ENCODE measurements at regions not wholly inside any gene's neighbourhood (a gene's known extent, or its start where the extent isn't known, plus 50 kb on each side); places are given as distances from the start of the nearest gene placed in this dataset.

DNA sequence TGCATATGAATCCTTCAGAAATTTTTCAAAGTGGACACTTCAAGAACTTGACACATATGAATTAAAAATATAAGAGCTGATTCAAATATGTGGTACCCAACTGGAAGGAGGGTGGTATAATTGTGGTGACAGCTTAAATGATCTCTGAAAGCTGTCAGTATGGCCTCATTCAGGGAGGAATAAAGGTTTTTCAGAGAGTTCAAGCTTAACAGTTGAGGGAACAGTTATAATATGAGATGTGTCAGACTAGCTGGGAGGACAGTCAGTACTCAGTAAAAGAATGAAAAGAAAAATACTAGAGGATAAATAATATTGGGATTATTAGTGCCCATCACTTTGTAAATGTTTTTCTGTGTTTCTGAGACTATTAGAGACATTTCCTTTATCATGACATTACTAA is 277.5 kb downstream of the RASSF9 start:
- no peak for FAIRE-seq
- intact Hi-C loops (cut with micrococcal nuclease): no loop called here
- POLR2A ChIA-PET: no interaction called here

DNA sequence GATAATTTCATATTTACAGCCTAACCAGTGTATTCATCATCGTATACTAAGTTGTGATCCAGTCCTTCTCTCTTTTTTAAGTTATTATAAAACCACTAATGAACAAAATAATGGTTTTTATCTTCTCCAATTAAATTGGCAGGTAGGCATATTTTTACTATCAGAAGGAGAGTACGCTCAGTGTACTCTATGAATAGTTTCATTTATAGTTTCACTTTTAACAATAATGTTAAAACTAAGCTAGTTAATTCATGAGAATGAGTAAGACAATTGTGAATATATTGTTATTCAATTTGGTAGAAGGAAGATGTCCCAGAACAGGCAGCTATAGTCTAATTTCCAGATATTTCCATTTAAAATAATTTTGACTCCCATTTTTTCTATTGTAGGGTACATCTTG is 277.1 kb downstream of the RASSF9 start:
- Histone ChIP-seq H3K4me2 (ENCODE audit: insufficient read depth, low read length) (no peak overlapping the region), H3K36me3 (ENCODE audit: control insufficient read depth in 2 of 2, extremely low read depth in 1 of 2, insufficient read depth in 2 of 2, low read length in 2 of 2) (no peaks in the 10 kb centered on the region), H4K20me1 (replicated peaks; ENCODE audit: control insufficient read depth, extremely low read depth, insufficient read depth, low read length) (no peaks in the 10 kb centered on the region), H2AFZ (ENCODE audit: low read depth, low read length) (no peak overlapping the region), H3K4me1 (ENCODE audit: control insufficient read depth, extremely low read depth, insufficient read depth, low read length) (no peaks in the 10 kb centered on the region), H3K9me1 (replicated peaks; ENCODE audit: control insufficient read depth, extremely low read depth, insufficient read depth, low read length) (no peaks in the 10 kb centered on the region), H3K9ac (replicated peaks; ENCODE audit: extremely low read depth, insufficient read depth, low read length) (no peak overlapping the region), H3K9me3 (replicated peaks; ENCODE audit: control insufficient read depth, insufficient read depth, low read length) (no peaks in the 10 kb centered on the region), H3K79me2 (ENCODE audit: control insufficient read depth, insufficient read depth, low read length) (no peaks in the 10 kb centered on the region), H3K27ac (ENCODE audit: insufficient read depth, low read depth, low read length) (no peak overlapping the region), H3K27me3 (ENCODE audit: control insufficient read depth in 2 of 2, insufficient read depth in 2 of 2, low read length in 2 of 2) (no peaks in the 10 kb centered on the region), H3K4me3 (replicated peaks in 1 of 3; ENCODE audit: insufficient read depth in 1 of 3, low read depth in 1 of 3, low read length in 3 of 3) (no peak overlapping the region)
- POLR2A ChIA-PET: no interaction called here
- DNase-seq (ENCODE audit: low read depth, low spot score): no peak
- no TSS peak for BruUV-seq (replicated peaks)
- CTCF ChIA-PET: interaction anchor here (0.6 to 2.8 kb wide), 13 partner anchors 10 to 392 kb away, joined by 3 to 12 read pairs (median 4); no protein-coding TSS in a partner anchor
- TF ChIP-seq FOS (IDR thresholded peaks at IDR 0.05; ENCODE audit: borderline replicate concordance, insufficient read depth, low read length) (no peak), MAX (IDR thresholded peaks at IDR 0.05; ENCODE audit: insufficient read depth, insufficient read length) (no peak), JUN (IDR thresholded peaks at IDR 0.05; ENCODE audit: borderline replicate concordance, insufficient read depth, insufficient read length, low read depth) (no peak), GATA2 (IDR thresholded peaks at IDR 0.05; ENCODE audit: insufficient read depth, insufficient read length, low read depth, low read length) (no peak), POLR2A (IDR thresholded peaks at IDR 0.05; ENCODE audit: low read depth, low read length) (no peak), MYC (IDR thresholded peaks at IDR 0.05; ENCODE audit: low read depth, low read length) (no peak), POLR2AphosphoS5 (IDR thresholded peaks at IDR 0.05; ENCODE audit: insufficient read depth, low read depth, low read length) (no peak), EZH2 (IDR thresholded peaks at IDR 0.05; ENCODE audit: borderline replicate concordance, low read depth, low read length, severe bottlenecking) (no peak)
- TF ChIP-seq, protein P1, sequence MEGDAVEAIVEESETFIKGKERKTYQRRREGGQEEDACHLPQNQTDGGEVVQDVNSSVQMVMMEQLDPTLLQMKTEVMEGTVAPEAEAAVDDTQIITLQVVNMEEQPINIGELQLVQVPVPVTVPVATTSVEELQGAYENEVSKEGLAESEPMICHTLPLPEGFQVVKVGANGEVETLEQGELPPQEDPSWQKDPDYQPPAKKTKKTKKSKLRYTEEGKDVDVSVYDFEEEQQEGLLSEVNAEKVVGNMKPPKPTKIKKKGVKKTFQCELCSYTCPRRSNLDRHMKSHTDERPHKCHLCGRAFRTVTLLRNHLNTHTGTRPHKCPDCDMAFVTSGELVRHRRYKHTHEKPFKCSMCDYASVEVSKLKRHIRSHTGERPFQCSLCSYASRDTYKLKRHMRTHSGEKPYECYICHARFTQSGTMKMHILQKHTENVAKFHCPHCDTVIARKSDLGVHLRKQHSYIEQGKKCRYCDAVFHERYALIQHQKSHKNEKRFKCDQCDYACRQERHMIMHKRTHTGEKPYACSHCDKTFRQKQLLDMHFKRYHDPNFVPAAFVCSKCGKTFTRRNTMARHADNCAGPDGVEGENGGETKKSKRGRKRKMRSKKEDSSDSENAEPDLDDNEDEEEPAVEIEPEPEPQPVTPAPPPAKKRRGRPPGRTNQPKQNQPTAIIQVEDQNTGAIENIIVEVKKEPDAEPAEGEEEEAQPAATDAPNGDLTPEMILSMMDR (IDR thresholded peaks at IDR 0.05; ENCODE audit: extremely low read depth in 1 of 2, insufficient read depth in 1 of 2, low read depth in 1 of 2, low read length in 2 of 2): no peak
- no peak for FAIRE-seq
- intact Hi-C loops (cut with micrococcal nuclease) (no loop called here), dilution Hi-C loops (cut with MboI; ENCODE audit: extremely low pct_ligation_motif_present, low sequenced_read_pairs) (no loop called here)

More for the DNA sequence above, 277.5 kb downstream of the RASSF9 start:
- Histone ChIP-seq H3K4me2 (ENCODE audit: insufficient read depth, low read length) (no peak overlapping the region), H3K27ac (ENCODE audit: insufficient read depth, low read depth, low read length) (no peak overlapping the region), H3K79me2 (ENCODE audit: control insufficient read depth, insufficient read depth, low read length) (no peaks in the 10 kb centered on the region), H3K4me3 (replicated peaks in 1 of 3; ENCODE audit: insufficient read depth in 1 of 3, low read depth in 1 of 3, low read length in 3 of 3) (no peak overlapping the region), H3K9me1 (replicated peaks; ENCODE audit: control insufficient read depth, extremely low read depth, insufficient read depth, low read length) (no peaks in the 10 kb centered on the region), H3K36me3 (ENCODE audit: control insufficient read depth in 2 of 2, extremely low read depth in 1 of 2, insufficient read depth in 2 of 2, low read length in 2 of 2) (no peaks in the 10 kb centered on the region), H3K9me3 (replicated peaks; ENCODE audit: control insufficient read depth, insufficient read depth, low read length) (no peaks in the 10 kb centered on the region), H3K4me1 (ENCODE audit: control insufficient read depth, extremely low read depth, insufficient read depth, low read length) (no peaks in the 10 kb centered on the region), H3K27me3 (ENCODE audit: control insufficient read depth in 2 of 2, insufficient read depth in 2 of 2, low read length in 2 of 2) (no peaks in the 10 kb centered on the region), H3K9ac (replicated peaks; ENCODE audit: extremely low read depth, insufficient read depth, low read length) (no peak overlapping the region), H4K20me1 (replicated peaks; ENCODE audit: control insufficient read depth, extremely low read depth, insufficient read depth, low read length) (no peaks in the 10 kb centered on the region), H2AFZ (ENCODE audit: low read depth, low read length) (no peak overlapping the region)
- dilution Hi-C loops (cut with MboI; ENCODE audit: extremely low pct_ligation_motif_present, low sequenced_read_pairs): no loop called here
- CTCF ChIA-PET: interaction anchor here (0.7 to 2.8 kb wide), 14 partner anchors 10 to 393 kb away, joined by 3 to 12 read pairs (median 4); no protein-coding TSS in a partner anchor
- no peak for TF ChIP-seq EZH2 (IDR thresholded peaks at IDR 0.05; ENCODE audit: borderline replicate concordance, low read depth, low read length, severe bottlenecking)
- no peak for DNase-seq (ENCODE audit: low read depth, low spot score)
- BruUV-seq (replicated peaks): no TSS peak
